ENCODE measurements at regions not wholly inside any gene's neighbourhood (a gene's known extent, or its start where the extent isn't known, plus 50 kb on each side); places are given as distances from the start of the nearest gene placed in this dataset.

DNA sequence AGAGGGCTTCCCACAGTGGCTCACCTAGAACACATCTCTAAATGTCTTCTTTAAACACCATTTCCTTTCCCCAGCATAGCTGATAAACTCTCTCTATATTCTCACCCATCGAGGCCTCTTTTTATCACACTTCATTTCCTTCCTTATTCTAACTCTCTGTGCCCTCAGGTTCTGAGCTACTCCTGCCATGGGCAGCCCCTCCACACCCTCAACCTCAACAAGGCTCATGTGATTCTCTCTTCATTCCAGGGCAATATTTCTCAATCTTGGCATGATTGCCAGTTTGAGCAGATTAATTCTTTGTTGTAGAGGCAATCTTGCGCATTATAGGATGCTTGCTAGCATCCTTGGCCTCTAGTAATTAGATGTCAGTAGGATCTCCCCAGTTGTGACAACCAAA lies 999.1 kb downstream of the TSN start:
- TF ChIP-seq EZH2phosphoT487 (IDR thresholded peaks at IDR 0.05; ENCODE audit: borderline replicate concordance, low read length) = no peak
- TF ChIP-seq, protein P1, sequence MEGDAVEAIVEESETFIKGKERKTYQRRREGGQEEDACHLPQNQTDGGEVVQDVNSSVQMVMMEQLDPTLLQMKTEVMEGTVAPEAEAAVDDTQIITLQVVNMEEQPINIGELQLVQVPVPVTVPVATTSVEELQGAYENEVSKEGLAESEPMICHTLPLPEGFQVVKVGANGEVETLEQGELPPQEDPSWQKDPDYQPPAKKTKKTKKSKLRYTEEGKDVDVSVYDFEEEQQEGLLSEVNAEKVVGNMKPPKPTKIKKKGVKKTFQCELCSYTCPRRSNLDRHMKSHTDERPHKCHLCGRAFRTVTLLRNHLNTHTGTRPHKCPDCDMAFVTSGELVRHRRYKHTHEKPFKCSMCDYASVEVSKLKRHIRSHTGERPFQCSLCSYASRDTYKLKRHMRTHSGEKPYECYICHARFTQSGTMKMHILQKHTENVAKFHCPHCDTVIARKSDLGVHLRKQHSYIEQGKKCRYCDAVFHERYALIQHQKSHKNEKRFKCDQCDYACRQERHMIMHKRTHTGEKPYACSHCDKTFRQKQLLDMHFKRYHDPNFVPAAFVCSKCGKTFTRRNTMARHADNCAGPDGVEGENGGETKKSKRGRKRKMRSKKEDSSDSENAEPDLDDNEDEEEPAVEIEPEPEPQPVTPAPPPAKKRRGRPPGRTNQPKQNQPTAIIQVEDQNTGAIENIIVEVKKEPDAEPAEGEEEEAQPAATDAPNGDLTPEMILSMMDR (IDR thresholded peaks at IDR 0.05; ENCODE audit: low read depth, low read length, poor library complexity, severe bottlenecking) = no peak
- H3K9me3 ChIP-seq (ENCODE audit: control insufficient read depth, insufficient read depth, low read length) = no peaks in the 10 kb centered on the region
- H3K36me3 ChIP-seq (ENCODE audit: control insufficient read depth, low read length) = no peaks in the 10 kb centered on the region
- no peak overlapping the region for H3K4me2 ChIP-seq (ENCODE audit: low read length)
- no peaks in the 10 kb centered on the region for H4K20me1 ChIP-seq (ENCODE audit: control insufficient read depth, insufficient read depth, low read depth, low read length)
- H3K9me2 ChIP-seq (replicated peaks; ENCODE audit: control insufficient read depth, low read length) = no peaks in the 10 kb centered on the region
- no peaks in the 10 kb centered on the region for H3F3A ChIP-seq (ENCODE audit: control insufficient read depth, insufficient read depth)
- H3K27me3 ChIP-seq (ENCODE audit: control insufficient read depth, low read length) = no peaks in the 10 kb centered on the region
- H3K79me2 ChIP-seq (ENCODE audit: control insufficient read depth, low read length) = no peaks in the 10 kb centered on the region
- H3K27ac ChIP-seq (ENCODE audit: low read depth, low read length) = no peak overlapping the region
- no peak overlapping the region for H3K4me3 ChIP-seq (ENCODE audit: low read length)
- no peaks in the 10 kb centered on the region for H3K4me1 ChIP-seq (ENCODE audit: control insufficient read depth, low read length)

GRCh38 chr2:122755281-122755780 lies 999.9 kb downstream of the TSN start:
- H3K4me2 ChIP-seq (ENCODE audit: low read length) = no peak overlapping the region
- H3F3A ChIP-seq (ENCODE audit: control insufficient read depth, insufficient read depth) = no peaks in the 10 kb centered on the region
- no peaks in the 10 kb centered on the region for H3K4me1 ChIP-seq (ENCODE audit: control insufficient read depth, low read length)
- H3K4me3 ChIP-seq (ENCODE audit: low read length) = no peak overlapping the region
- H3K9me2 ChIP-seq (replicated peaks; ENCODE audit: control insufficient read depth, low read length) = no peaks in the 10 kb centered on the region
- no peaks in the 10 kb centered on the region for H3K79me2 ChIP-seq (ENCODE audit: control insufficient read depth, low read length)
- H3K36me3 ChIP-seq (ENCODE audit: control insufficient read depth, low read length) = no peaks in the 10 kb centered on the region
- TF ChIP-seq EZH2phosphoT487 (IDR thresholded peaks at IDR 0.05; ENCODE audit: borderline replicate concordance, low read length) = no peak
- TF ChIP-seq, protein P1 (IDR thresholded peaks at IDR 0.05; ENCODE audit: low read depth, low read length, poor library complexity, severe bottlenecking) = no peak
- H3K27me3 ChIP-seq (ENCODE audit: control insufficient read depth, low read length) = no peaks in the 10 kb centered on the region
- H3K27ac ChIP-seq (ENCODE audit: low read depth, low read length) = no peak overlapping the region
- no peaks in the 10 kb centered on the region for H3K9me3 ChIP-seq (ENCODE audit: control insufficient read depth, insufficient read depth, low read length)
- H4K20me1 ChIP-seq (ENCODE audit: control insufficient read depth, insufficient read depth, low read depth, low read length) = no peaks in the 10 kb centered on the region

DNA sequence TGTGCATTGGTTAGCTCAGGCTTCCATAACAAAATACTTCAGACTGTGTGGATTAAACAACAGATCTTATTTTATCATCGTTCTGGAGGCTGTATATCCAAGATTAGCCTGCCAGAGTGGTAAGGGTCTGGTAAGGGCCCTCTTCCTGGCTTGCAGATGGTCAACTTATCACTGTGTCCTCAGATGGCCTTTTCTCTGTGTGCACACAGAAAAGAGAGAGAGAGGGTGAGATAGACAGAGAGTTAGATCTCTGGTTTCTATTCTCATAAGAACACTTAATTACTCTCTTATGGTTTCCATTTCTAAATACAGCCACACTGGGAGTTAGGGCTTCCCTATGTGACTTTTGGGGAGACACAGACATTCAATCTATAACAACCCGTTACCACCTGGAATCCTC lies 1003.5 kb downstream of the TSN start:
- TF ChIP-seq EZH2phosphoT487 (IDR thresholded peaks at IDR 0.05; ENCODE audit: borderline replicate concordance, low read length) = no peak
- TF ChIP-seq, protein P1 (IDR thresholded peaks at IDR 0.05; ENCODE audit: low read depth, low read length, poor library complexity, severe bottlenecking) = no peak
- Histone ChIP-seq H3K4me2 (ENCODE audit: low read length) (no peak overlapping the region), H3K79me2 (ENCODE audit: control insufficient read depth, low read length) (no peaks in the 10 kb centered on the region)

More for the DNA sequence above, 1003.5 kb downstream of the TSN start:
- no peaks in the 10 kb centered on the region for H3K4me1 ChIP-seq (ENCODE audit: control insufficient read depth, low read length)
- H3K9me2 ChIP-seq (replicated peaks; ENCODE audit: control insufficient read depth, low read length) = no peaks in the 10 kb centered on the region
- no peaks in the 10 kb centered on the region for H3F3A ChIP-seq (ENCODE audit: control insufficient read depth, insufficient read depth)
- no peaks in the 10 kb centered on the region for H3K9me3 ChIP-seq (ENCODE audit: control insufficient read depth, insufficient read depth, low read length)
- H3K4me3 ChIP-seq (ENCODE audit: low read length) = no peak overlapping the region
- H3K36me3 ChIP-seq (ENCODE audit: control insufficient read depth, low read length) = no peaks in the 10 kb centered on the region
- no peaks in the 10 kb centered on the region for H4K20me1 ChIP-seq (ENCODE audit: control insufficient read depth, insufficient read depth, low read depth, low read length)
- no peak overlapping the region for H3K27ac ChIP-seq (ENCODE audit: low read depth, low read length)
- no peaks in the 10 kb centered on the region for H3K27me3 ChIP-seq (ENCODE audit: control insufficient read depth, low read length)
